ENCODE measurements at regions not wholly inside any gene's neighbourhood (a gene's known extent, or its start where the extent isn't known, plus 50 kb on each side); places are given as distances from the start of the nearest gene placed in this dataset.

GRCh38 chr2:172229125-172229524 lies 126.4 kb upstream of the DLX2 start:
- in situ Hi-C loops (cut with MboI; ENCODE audit: low sequenced_read_pairs) = no loop called here

- in situ Hi-C loops (cut with MboI; ENCODE audit: low sequenced_read_pairs) = no loop called here
Observed at GRCh38 chr2:172230332-172230888, 127.7 kb upstream of the DLX2 start.

GRCh38 chr2:172230889-172231401 lies 128.2 kb upstream of the DLX2 start:
- in situ Hi-C loops (cut with MboI; ENCODE audit: low sequenced_read_pairs) = no loop called here

- in situ Hi-C loops (cut with MboI; ENCODE audit: low sequenced_read_pairs) = no loop called here
Observed at GRCh38 chr2:172231508-172231907, 128.8 kb upstream of the DLX2 start.

GRCh38 chr2:172232708-172233396 lies 130.2 kb upstream of the DLX2 start:
- in situ Hi-C loops (cut with MboI; ENCODE audit: low sequenced_read_pairs) = no loop called here

GRCh38 chr2:172233987-172234715 lies 131.5 kb upstream of the DLX2 start:
- in situ Hi-C loops (cut with MboI; ENCODE audit: low sequenced_read_pairs) = no loop called here

GRCh38 chr2:172234716-172235691 lies 132.3 kb upstream of the DLX2 start:
- in situ Hi-C loops (cut with MboI; ENCODE audit: low sequenced_read_pairs) = no loop called here

- in situ Hi-C loops (cut with MboI; ENCODE audit: low sequenced_read_pairs) = no loop called here
Observed at GRCh38 chr2:172239944-172240590, 137.4 kb upstream of the DLX2 start.

- in situ Hi-C loops (cut with MboI; ENCODE audit: low sequenced_read_pairs) = no loop called here
Observed at GRCh38 chr2:172241222-172241621, 138.5 kb upstream of the DLX2 start.

GRCh38 chr2:172242471-172242870 lies 139.8 kb upstream of the DLX2 start:
- in situ Hi-C loops (cut with MboI; ENCODE audit: low sequenced_read_pairs) = no loop called here

- in situ Hi-C loops (cut with MboI; ENCODE audit: low sequenced_read_pairs) = no loop called here
Observed at GRCh38 chr2:172242961-172243360, 140.3 kb upstream of the DLX2 start.

- in situ Hi-C loops (cut with MboI; ENCODE audit: low sequenced_read_pairs) = no loop called here
Observed at GRCh38 chr2:172244419-172245130, 141.9 kb upstream of the DLX2 start.

- in situ Hi-C loops (cut with MboI; ENCODE audit: low sequenced_read_pairs) = no loop called here
Observed at GRCh38 chr2:172246649-172247048, 143.9 kb upstream of the DLX2 start.

- in situ Hi-C loops (cut with MboI; ENCODE audit: low sequenced_read_pairs) = no loop called here
Observed at GRCh38 chr2:172247203-172247602, 144.5 kb upstream of the DLX2 start.

GRCh38 chr2:172248381-172248780 lies 145.7 kb upstream of the DLX2 start:
- in situ Hi-C loops (cut with MboI; ENCODE audit: low sequenced_read_pairs) = no loop called here

GRCh38 chr2:172248785-172249187 lies 146.1 kb upstream of the DLX2 start:
- in situ Hi-C loops (cut with MboI; ENCODE audit: low sequenced_read_pairs) = no loop called here

- in situ Hi-C loops (cut with MboI; ENCODE audit: low sequenced_read_pairs) = no loop called here
Observed at GRCh38 chr2:172249334-172249733, 146.6 kb upstream of the DLX2 start.

- in situ Hi-C loops (cut with MboI; ENCODE audit: low sequenced_read_pairs) = no loop called here
Observed at GRCh38 chr2:172249986-172250385, 147.3 kb upstream of the DLX2 start.

- in situ Hi-C loops (cut with MboI; ENCODE audit: low sequenced_read_pairs) = no loop called here
Observed at GRCh38 chr2:172251231-172251630, 148.5 kb upstream of the DLX2 start.

- in situ Hi-C loops (cut with MboI; ENCODE audit: low sequenced_read_pairs) = no loop called here
Observed at GRCh38 chr2:172252154-172252553, 149.5 kb upstream of the DLX2 start.
